ENCODE measurements at regions not wholly inside any gene's neighbourhood (a gene's known extent, or its start where the extent isn't known, plus 50 kb on each side); places are given as distances from the start of the nearest gene placed in this dataset.
A peak's percentile ranks its signal among the peaks of the same experiment; 100 is the strongest.

DNA sequence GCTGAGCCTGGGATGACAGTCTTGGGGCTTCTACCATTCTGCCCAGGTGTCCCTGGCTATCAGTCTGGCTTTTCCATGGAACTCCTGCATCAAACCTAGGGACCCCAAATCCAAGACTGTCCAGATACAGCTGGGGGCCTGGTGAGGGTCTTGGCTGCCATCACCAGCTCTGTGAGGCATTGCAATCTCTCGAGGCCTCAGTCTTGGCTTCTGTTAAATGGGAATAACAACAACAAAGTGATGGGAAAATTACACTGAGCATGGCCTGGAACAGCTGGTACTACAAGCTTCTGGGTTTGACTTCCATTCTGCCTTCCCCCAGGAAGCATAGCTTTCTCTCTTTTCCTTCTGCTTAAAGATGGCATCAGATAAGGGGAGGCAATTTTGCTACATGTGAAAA lies 50.0 kb upstream of the LCTL start:
- Mint-ChIP-seq H3K36me3 (ENCODE audit: low read depth) (no peaks in the 10 kb centered on the region), H3K4me3 (no peak overlapping the region), H3K4me1 (ENCODE audit: low read depth) (peaks cover 6% of the 10 kb centered on the region), H3K27ac (no peak overlapping the region), H3K27me3 (ENCODE audit: low read depth) (peaks cover 5% of the 10 kb centered on the region), H3K9me3 (no peaks in the 10 kb centered on the region)
- DNase-seq (ENCODE audit: low spot score) = no peak

GRCh38 chr15:66617137-66618090 lies 51.6 kb upstream of the LCTL start:
- DNase-seq (ENCODE audit: low spot score) = no peak
- no peaks in the 10 kb centered on the region for H3K9me3 Mint-ChIP-seq

DNA sequence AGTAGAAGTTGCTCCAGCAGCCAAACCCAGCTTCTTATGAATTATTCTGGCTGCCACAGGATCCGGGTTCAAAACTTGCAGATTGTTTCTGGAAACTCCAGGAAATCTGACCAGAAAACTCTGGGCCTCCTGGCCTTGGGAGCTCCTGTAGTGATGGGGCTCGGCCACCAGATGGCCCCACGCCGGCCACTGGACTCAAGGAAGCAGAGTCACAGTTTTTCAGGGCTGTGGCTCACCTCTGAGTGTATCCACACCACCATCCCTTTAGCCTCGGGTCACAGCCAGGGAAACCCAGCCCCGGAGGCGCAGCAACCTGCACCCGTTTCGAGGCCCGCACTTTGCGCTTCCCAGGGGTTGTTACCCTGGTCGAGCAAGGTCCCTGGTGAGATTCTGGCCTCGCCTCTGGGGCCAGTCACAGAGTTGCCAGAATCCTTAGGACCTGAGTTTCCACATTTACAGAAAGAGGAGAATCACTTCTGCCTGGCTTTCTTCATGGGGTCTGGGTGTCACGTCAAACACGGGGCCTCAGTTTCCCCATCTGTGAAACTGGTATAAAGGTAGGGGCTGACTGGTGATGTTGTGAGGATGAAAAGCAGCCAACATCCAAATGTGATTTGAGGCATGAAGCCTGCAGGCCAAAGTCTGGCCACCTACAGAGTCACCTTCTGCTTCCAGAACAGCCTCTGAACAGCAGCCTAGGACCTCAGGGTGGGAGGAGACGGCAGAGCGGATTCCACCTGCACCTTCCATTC lies 53.5 kb upstream of the LCTL start:
- Mint-ChIP-seq H3K27ac (no peak overlapping the region), H3K27me3 (ENCODE audit: low read depth) (peaks cover 29% of the 10 kb centered on the region), H3K36me3 (ENCODE audit: low read depth) (no peaks in the 10 kb centered on the region), H3K4me3 (no peak overlapping the region), H3K4me1 (ENCODE audit: low read depth) (no peaks in the 10 kb centered on the region), H3K9me3 (no peaks in the 10 kb centered on the region)
- DNase-seq (ENCODE audit: low spot score) = peak; percentile 36

More at GRCh38 chr15:66617137-66618090, 51.6 kb upstream of the LCTL start:
- H3K27me3 Mint-ChIP-seq (ENCODE audit: low read depth) = peaks cover 11% of the 10 kb centered on the region
- peaks cover 6% of the 10 kb centered on the region for H3K4me1 Mint-ChIP-seq (ENCODE audit: low read depth)
- H3K4me3 Mint-ChIP-seq = no peak overlapping the region
- H3K36me3 Mint-ChIP-seq (ENCODE audit: low read depth) = no peaks in the 10 kb centered on the region
- H3K27ac Mint-ChIP-seq = no peak overlapping the region

DNA sequence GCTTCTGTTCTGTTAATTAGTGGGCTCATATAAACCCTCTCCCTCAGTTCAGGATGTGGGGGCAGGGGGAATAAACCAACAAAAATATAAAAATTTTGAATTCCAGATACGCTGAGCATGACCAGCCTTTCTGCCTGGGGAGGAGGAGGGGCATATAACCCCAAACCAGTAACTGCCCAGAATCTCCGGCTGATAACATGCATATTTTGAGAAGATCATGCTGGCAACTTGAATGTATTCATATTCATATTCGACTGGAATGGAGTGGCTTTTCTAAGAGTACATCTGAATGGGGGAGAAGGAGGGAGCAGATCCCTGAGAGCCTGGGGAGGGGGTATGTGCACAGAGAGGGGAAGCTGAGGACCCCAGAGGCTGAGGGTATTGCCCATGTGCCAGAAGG lies 54.5 kb upstream of the LCTL start:
- Mint-ChIP-seq H3K4me3 (no peak overlapping the region), H3K27me3 (ENCODE audit: low read depth) (peaks cover 29% of the 10 kb centered on the region), H3K4me1 (ENCODE audit: low read depth) (no peaks in the 10 kb centered on the region), H3K36me3 (ENCODE audit: low read depth) (no peaks in the 10 kb centered on the region), H3K27ac (no peak overlapping the region), H3K9me3 (no peaks in the 10 kb centered on the region)
- no peak for DNase-seq (ENCODE audit: low spot score)

DNA sequence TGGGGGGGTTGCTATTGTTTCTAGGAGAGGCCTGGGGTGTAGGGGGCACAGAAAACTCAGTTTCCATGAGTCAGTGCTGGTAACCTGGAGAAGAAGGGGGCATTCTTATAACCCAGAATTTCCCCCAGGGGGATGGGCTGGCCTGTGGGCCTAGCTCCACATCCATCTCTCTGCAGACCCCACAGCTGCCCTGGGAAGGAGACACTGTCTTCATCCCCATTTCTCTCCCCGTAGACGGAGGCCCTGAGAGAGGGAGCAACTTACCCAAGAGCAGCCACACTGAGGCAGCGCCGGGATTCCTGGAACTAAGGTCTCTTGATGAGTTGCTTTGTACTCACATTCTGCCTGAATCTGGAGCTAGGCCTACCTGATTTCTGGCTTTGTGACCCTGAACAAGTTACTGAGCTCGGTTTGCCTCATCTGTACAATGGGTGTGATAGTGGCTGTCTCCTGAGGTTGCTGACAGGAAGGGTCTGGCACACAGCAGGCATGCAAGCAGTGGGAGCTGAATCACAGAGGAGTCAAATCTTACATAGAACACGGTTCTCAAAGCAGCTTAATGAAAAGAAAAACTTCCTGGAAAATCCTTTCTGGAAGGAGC lies 55.0 kb upstream of the LCTL start:
- H3K27me3 Mint-ChIP-seq (ENCODE audit: low read depth) = peaks cover 31% of the 10 kb centered on the region
- no peak overlapping the region for H3K4me3 Mint-ChIP-seq
- H3K9me3 Mint-ChIP-seq = no peaks in the 10 kb centered on the region
- no peak overlapping the region for H3K27ac Mint-ChIP-seq
- no peaks in the 10 kb centered on the region for H3K36me3 Mint-ChIP-seq (ENCODE audit: low read depth)
- no peaks in the 10 kb centered on the region for H3K4me1 Mint-ChIP-seq (ENCODE audit: low read depth)
- DNase-seq (ENCODE audit: low spot score) = no peak

DNA sequence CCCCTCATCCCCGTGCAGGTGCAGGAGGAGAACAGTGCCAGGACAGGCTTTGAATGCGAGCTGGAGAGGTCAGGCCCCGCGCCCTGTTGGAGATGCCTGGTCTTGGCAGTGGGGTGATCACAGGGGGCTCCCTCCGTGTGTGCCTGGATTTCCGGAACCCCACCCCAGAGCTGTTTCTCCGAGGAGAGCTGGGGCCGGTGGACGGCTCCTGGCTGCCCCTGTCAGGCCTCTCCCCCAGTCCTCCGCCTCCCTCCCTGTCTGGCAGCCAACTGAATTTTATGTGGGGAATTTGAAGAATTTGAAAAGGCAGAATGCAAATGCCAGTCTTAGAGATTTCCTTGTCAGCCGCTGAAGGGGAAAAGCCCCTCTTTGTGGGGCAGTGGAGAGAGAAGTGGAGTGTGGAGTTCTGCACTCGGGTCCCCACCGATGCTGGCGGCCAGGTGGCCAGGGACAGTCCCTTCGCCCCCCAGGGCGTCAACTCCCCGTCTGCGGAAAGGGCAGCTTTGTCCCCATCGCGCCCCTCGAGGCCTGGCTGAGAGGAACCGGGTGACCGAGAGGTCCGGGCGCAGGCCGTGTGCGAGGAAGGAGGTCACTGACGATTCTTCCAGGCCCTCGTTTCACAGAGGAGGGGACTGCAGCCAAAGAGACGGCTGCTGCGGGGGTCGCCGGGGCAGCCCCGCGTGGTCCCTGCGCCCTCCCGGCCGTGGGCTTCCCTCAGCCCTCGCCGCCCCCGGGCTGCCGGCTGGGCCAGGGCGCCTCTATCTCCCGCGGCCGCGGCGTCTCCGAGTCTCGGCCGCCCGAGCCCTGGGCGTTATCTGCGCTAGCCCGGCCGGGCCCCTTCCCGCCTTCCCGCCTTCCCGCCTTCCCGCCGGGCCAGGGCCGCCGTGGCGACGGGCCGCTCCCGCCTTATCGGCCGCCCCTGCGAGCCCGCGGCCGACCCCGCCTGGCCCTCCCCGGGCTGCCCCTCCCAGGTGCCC lies 56.0 kb upstream of the LCTL start:
- H3K4me1 Mint-ChIP-seq (ENCODE audit: low read depth) = no peaks in the 10 kb centered on the region
- no peak overlapping the region for H3K4me3 Mint-ChIP-seq
- no peak for DNase-seq (ENCODE audit: low spot score)
- peaks cover 34% of the 10 kb centered on the region for H3K27me3 Mint-ChIP-seq (ENCODE audit: low read depth)
- H3K36me3 Mint-ChIP-seq (ENCODE audit: low read depth) = no peaks in the 10 kb centered on the region
- no peaks in the 10 kb centered on the region for H3K9me3 Mint-ChIP-seq
- H3K27ac Mint-ChIP-seq = no peak overlapping the region

DNA sequence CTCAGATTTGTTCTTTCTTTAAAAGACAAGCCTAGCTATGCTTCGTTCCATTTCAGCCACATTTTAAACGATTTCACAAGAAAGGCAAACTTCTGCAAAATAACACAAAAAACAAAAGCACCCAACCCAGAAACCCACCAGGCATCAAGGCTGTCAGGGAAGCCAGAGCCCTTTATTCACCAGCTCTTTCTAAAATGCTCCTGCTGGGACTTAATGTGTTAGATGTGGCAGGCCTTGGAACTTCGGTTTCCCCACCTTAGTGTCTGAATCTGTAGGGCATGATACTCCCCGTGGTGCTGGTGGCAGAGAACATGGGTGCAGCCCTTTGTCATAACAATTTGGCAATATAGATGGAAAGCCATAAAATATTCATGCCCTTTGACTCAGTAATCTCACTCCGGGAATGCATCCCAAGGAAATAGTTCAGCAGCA lies 56.8 kb upstream of the LCTL start:
- Mint-ChIP-seq H3K4me3 (no peak overlapping the region), H3K36me3 (ENCODE audit: low read depth) (no peaks in the 10 kb centered on the region), H3K9me3 (no peaks in the 10 kb centered on the region), H3K27ac (no peak overlapping the region), H3K4me1 (ENCODE audit: low read depth) (no peaks in the 10 kb centered on the region), H3K27me3 (ENCODE audit: low read depth) (peaks cover 37% of the 10 kb centered on the region)
- DNase-seq (ENCODE audit: low spot score) = no peak

DNA sequence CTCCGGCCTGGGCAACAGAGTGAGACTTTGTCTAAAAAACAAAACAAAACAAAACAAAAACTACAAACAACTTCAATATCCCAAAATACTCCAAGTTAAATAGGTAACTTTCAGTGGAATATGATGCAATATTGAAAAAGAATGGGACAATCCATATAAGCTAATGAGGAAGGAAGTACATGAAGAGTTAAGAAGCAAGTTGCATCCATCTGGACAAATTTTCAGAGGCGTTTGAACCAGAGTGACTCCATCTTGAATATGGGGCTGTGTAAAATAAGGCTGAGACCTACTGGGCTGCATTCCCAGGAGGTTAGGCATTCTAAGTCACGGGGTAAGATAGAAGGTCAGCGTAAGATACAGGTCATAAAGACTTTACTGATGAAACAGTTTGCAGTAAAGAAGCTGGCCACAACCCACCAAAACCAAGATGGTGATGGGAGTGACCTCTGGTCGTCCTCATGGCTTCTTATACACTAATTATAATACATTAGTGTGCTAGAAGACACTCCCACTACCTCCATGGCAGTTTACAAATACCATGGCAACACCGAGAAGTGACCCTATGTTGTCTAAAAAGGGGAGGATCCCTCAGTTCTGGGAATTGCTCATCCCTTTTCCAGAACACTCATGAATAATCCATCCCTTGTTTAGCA lies 58.1 kb upstream of the LCTL start:
- H3K9me3 Mint-ChIP-seq = no peaks in the 10 kb centered on the region
- H3K4me1 Mint-ChIP-seq (ENCODE audit: low read depth) = no peaks in the 10 kb centered on the region

GRCh38 chr15:66625531-66625930 lies 59.7 kb upstream of the LCTL start:
- Mint-ChIP-seq H3K4me3 (no peak overlapping the region), H3K4me1 (ENCODE audit: low read depth) (no peaks in the 10 kb centered on the region), H3K36me3 (ENCODE audit: low read depth) (no peaks in the 10 kb centered on the region), H3K9me3 (no peaks in the 10 kb centered on the region), H3K27ac (no peak overlapping the region), H3K27me3 (ENCODE audit: low read depth) (peaks cover 34% of the 10 kb centered on the region)
- no peak for DNase-seq (ENCODE audit: low spot score)

More for the DNA sequence above, 58.1 kb upstream of the LCTL start:
- Mint-ChIP-seq H3K36me3 (ENCODE audit: low read depth) (no peaks in the 10 kb centered on the region), H3K27ac (no peak overlapping the region), H3K4me3 (no peak overlapping the region), H3K27me3 (ENCODE audit: low read depth) (peaks cover 37% of the 10 kb centered on the region)
- DNase-seq (ENCODE audit: low spot score) = no peak

- no peak for DNase-seq (ENCODE audit: low spot score)
- peaks cover 31% of the 10 kb centered on the region for H3K27me3 Mint-ChIP-seq (ENCODE audit: low read depth)
- H3K4me1 Mint-ChIP-seq (ENCODE audit: low read depth) = no peaks in the 10 kb centered on the region
- H3K36me3 Mint-ChIP-seq (ENCODE audit: low read depth) = no peaks in the 10 kb centered on the region
- no peaks in the 10 kb centered on the region for H3K9me3 Mint-ChIP-seq
- no peak overlapping the region for H3K4me3 Mint-ChIP-seq
- H3K27ac Mint-ChIP-seq = no peak overlapping the region
Measured at GRCh38 chr15:66625974-66626373, 60.2 kb upstream of the LCTL start.

DNA sequence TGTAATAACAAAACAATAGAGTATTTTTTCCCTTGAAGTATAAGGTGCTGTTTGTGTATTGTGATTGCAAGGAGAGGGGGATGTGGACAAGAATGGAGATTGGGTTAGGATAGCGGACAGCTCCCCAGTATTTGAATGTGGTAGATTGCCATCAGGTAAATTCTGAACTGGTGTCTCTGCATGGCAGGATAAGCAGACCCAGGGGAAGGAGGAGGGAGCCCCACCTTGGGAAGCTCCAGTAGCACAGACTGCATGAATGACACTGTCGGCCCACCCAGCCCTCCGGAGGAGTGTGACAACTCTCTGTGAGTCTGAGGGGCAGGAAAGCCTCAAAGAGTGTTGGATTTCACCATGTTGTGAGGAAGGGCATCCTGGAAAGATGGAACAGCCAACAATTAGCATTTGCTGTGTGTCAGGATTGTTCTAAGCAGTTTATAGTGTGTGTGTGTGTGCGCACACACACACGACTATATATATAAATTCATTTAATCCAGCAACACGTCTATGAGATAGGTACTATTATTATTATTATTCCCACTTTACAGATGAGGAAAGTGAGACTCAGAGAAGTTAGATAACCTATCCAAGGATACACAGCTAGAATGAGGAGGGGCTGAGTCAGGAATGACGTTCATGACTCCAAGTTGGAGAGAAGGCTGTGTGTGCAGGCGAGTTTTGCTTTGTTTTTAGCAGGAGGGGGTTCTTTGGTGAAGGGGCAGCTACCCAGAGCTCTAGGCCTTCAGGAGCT lies 63.4 kb upstream of the LCTL start:
- Mint-ChIP-seq H3K4me1 (ENCODE audit: low read depth) (no peaks in the 10 kb centered on the region), H3K27me3 (ENCODE audit: low read depth) (peaks cover 11% of the 10 kb centered on the region), H3K36me3 (ENCODE audit: low read depth) (no peaks in the 10 kb centered on the region), H3K27ac (no peak overlapping the region), H3K4me3 (no peak overlapping the region), H3K9me3 (no peaks in the 10 kb centered on the region)
- DNase-seq (ENCODE audit: low spot score) = no peak

DNA sequence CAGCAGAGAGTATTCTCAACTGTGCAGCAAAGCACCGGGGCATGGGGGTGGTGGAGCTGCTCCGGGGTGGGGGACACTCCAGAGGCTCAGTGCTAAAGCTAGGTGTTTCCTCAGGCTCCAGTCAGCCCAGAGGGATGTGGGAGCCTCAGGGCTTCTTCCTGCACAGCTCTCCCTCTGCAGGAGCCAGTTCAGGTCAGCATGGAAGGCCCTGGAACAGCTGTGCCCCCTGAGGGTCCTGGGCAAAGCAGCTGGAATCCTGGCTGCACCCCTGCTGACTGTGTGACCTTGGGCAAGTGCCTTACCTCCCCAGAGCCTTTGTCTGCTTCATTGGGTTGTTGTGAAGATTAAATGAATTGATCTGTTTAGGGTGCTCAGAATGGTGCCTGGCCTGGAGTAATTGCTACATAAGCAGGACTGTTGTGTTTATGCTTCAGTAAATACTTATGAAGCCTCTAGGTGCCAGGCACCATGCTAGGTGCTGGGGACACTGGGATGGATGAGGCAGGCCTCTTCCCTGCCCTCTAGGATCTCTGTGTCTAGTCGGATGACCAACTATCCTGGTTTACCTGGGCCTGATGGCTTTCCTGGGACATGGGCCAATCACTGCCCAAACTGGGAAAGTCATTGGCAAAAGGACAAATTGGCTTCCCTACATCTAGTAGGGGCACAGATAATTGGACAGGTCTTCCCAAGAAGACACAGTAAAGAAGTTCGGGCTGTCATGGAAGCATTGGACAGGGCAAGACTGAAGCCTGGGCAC lies 64.2 kb upstream of the LCTL start:
- H3K9me3 Mint-ChIP-seq = no peaks in the 10 kb centered on the region
- no peak for DNase-seq (ENCODE audit: low spot score)
- H3K36me3 Mint-ChIP-seq (ENCODE audit: low read depth) = no peaks in the 10 kb centered on the region
- H3K27me3 Mint-ChIP-seq (ENCODE audit: low read depth) = peaks cover 10% of the 10 kb centered on the region
- no peaks in the 10 kb centered on the region for H3K4me1 Mint-ChIP-seq (ENCODE audit: low read depth)
- no peak overlapping the region for H3K27ac Mint-ChIP-seq
- no peak overlapping the region for H3K4me3 Mint-ChIP-seq
